ENCODE measurements at regions not wholly inside any gene's neighbourhood (a gene's known extent, or its start where the extent isn't known, plus 50 kb on each side); places are given as distances from the start of the nearest gene placed in this dataset.

DNA sequence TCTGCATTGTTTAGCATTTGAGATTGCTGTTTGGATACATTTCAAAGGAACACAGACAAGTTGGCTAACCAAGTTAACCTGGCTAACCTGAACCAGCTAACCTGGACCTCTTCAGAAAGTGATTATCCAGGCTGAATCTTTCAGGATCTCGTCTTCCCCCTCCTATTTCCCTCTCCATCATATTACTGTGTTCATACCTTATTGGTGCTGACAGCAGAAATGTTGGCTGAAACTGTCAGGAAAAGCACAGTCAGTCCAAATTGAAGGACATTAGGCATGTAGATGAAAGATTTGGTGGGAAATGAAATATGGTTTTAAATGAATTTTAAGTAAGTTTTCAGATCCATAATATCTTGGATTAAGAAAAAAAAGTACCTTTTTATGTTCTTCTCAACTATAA is 92.5 kb upstream of the NEUROD1 start:
- H3K27ac ChIP-seq = no peak overlapping the region
- H3K9me3 ChIP-seq = no peaks in the 10 kb centered on the region
- no peak for TF ChIP-seq CTCF (IDR thresholded peaks at IDR 0.05)
- DNase-seq (no peak), ATAC-seq (no peak)
- no peaks in the 10 kb centered on the region for H3K4me1 ChIP-seq
- no peak overlapping the region for H3K4me3 ChIP-seq
- H3K27me3 ChIP-seq = no peaks in the 10 kb centered on the region
- no peaks in the 10 kb centered on the region for H3K36me3 ChIP-seq
- intact Hi-C loops (cut with DNase I) = no loop called here

GRCh38 chr2:181774685-181775084 is 94.4 kb upstream of the NEUROD1 start:
- Histone ChIP-seq H3K9me3 (no peaks in the 10 kb centered on the region), H3K27ac (no peak overlapping the region), H3K4me3 (no peak overlapping the region), H3K27me3 (no peaks in the 10 kb centered on the region), H3K36me3 (no peaks in the 10 kb centered on the region), H3K4me1 (peaks cover 0 to 2% of the 10 kb centered on the region in 2 donors)
- DNase-seq (no peak), ATAC-seq (no peak)
- no peak for TF ChIP-seq CTCF (IDR thresholded peaks at IDR 0.05)
- intact Hi-C loops (cut with DNase I) = no loop called here

DNA sequence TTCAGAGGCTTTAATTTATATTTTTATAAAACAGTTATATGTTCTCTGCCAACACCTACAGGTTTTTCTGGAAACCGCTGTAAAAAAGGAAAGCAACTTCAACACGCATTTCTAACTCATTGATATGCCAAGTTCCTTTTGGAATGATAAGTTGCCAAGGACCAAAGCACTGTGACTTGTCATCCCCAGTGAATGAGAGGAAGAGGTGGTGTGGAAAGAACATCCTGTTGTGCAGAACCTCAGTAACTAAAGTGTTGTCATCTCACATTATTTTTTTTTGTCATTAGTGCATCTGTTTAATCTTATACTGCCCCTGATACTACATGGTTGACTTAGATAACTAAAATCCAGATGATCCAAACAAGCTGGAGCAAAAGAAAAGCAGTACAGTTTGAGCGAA is 96.0 kb upstream of the NEUROD1 start:
- no peaks in the 10 kb centered on the region for H3K9me3 ChIP-seq
- no peaks in the 10 kb centered on the region for H3K36me3 ChIP-seq
- ATAC-seq = no peak
- no peak for DNase-seq
- no peak overlapping the region for H3K4me3 ChIP-seq
- intact Hi-C loops (cut with DNase I) = no loop called here
- no peak overlapping the region for H3K27ac ChIP-seq
- TF ChIP-seq CTCF (IDR thresholded peaks at IDR 0.05) = no peak
- peaks cover 0 to 6% of the 10 kb centered on the region in 2 donors for H3K4me1 ChIP-seq
- no peaks in the 10 kb centered on the region for H3K27me3 ChIP-seq

- Histone ChIP-seq H3K27ac (no peak overlapping the region), H3K4me3 (no peak overlapping the region), H3K9me3 (no peaks in the 10 kb centered on the region), H3K4me1 (peaks cover 0 to 6% of the 10 kb centered on the region in 2 donors), H3K36me3 (no peaks in the 10 kb centered on the region), H3K27me3 (no peaks in the 10 kb centered on the region)
- ATAC-seq (no peak), DNase-seq (no peak)
- TF ChIP-seq CTCF (IDR thresholded peaks at IDR 0.05) = no peak
- intact Hi-C loops (cut with DNase I) = no loop called here
Measured at GRCh38 chr2:181777734-181778133, 97.4 kb upstream of the NEUROD1 start.

GRCh38 chr2:181778621-181779201 is 98.4 kb upstream of the NEUROD1 start:
- Histone ChIP-seq H3K4me3 (no peak overlapping the region), H3K9me3 (no peaks in the 10 kb centered on the region), H3K4me1 (peaks cover 0 to 6% of the 10 kb centered on the region in 2 donors), H3K36me3 (no peaks in the 10 kb centered on the region), H3K27me3 (no peaks in the 10 kb centered on the region), H3K27ac (no peak overlapping the region)
- intact Hi-C loops (cut with DNase I) = no loop called here
- TF ChIP-seq CTCF (IDR thresholded peaks at IDR 0.05) = no peak
- no peak for DNase-seq
- ATAC-seq = no peak
